Psoas muscle (tissue), 7 donors: ENCODE measurements at regions not wholly inside any gene's neighbourhood (a gene's known extent, or its start where the extent isn't known, plus 50 kb on each side); places are given as distances from the start of the nearest gene placed in this dataset.

Experiments used
- ATAC-seq, 4 donors: fragments of 200-7000 bp; cut with Tn5 transposase; one replicate each; pipeline ENCODE4 v1.9.1; 2020; ENCODE audit warnings: moderate library complexity in 3 of 4, mild to moderate bottlenecking in 2 of 4
- DNase-seq, 2 donors: peaks; one replicate each; pipeline ENCODE4 v3.0.0-alpha.2; 2020
- H3K27ac ChIP-seq: fragments of 200-600 bp; one replicate; pipeline ENCODE4 v1.8.0; 2022
- H3K27me3 ChIP-seq, 3 donors: fragments of 200-600 bp in 1 of 3; one replicate each; pipeline versions ENCODE4 v1.6.1 to v1.8.0; 2013 to 2022; ENCODE audit warnings: low read length in 2 of 3, mild to moderate bottlenecking in 2 of 3, moderate library complexity in 1 of 3; ENCODE audit not compliant: insufficient read depth in 3 of 3
- H3K36me3 ChIP-seq, 2 donors: fragments of 200-600 bp in 1 of 2; one replicate each; pipeline versions ENCODE4 v1.6.1 to v1.8.0; 2013 to 2022; ENCODE audit warnings: low read depth in 1 of 2, mild to moderate bottlenecking in 1 of 2, moderate library complexity in 1 of 2; ENCODE audit not compliant: insufficient read depth in 1 of 2
- H3K4me1 ChIP-seq: fragments of 200-600 bp; one replicate; pipeline ENCODE4 v1.8.0; 2022
- H3K4me3 ChIP-seq: fragments of 200-600 bp; one replicate; pipeline ENCODE4 v1.8.0; 2022; ENCODE audit warnings: mild to moderate bottlenecking
- H3K9me3 ChIP-seq: fragments of 200-600 bp; one replicate; pipeline ENCODE4 v1.8.0; 2022
- WGBS, 3 donors: extraction: QIAGEN DNeasy Blood & Tissue Kit; methylation state at CpG; one replicate each; pipeline versions ENCODE4 v1.1.6 to v1.1.7; 2013; 5-methylcytosine and 5-hydroxymethylcytosine counted together
- intact Hi-C, 2 donors: fragments of 100-400 bp; cut with DNase I; formaldehyde crosslinking; loops; one replicate each; pipeline versions ENCODE4 v1.11.0 to v1.14.2; 2022
- TF ChIP-seq, protein P1 (sequence below): fragments of 200-600 bp; IDR thresholded peaks from one replicate; pipeline ENCODE4 v1.8.0; 2022; ENCODE audit warnings: antibody characterized with exemption
- donor health status: healthy with polysubstance abuse.
- donor health status: DM: no; HTN: no; CAD: no; lungs with moderate emphysema.
- donor health status: Bipolar disorder and iron deficiency.
- donor health status: healthy.
- donor health status: DM: yes; HTN: yes; CAD: no.
- donor health status: DM: no; HTN: no; CAD: no.
- donor health status: DM: yes; HTN: yes; CAD: no.

DNA sequence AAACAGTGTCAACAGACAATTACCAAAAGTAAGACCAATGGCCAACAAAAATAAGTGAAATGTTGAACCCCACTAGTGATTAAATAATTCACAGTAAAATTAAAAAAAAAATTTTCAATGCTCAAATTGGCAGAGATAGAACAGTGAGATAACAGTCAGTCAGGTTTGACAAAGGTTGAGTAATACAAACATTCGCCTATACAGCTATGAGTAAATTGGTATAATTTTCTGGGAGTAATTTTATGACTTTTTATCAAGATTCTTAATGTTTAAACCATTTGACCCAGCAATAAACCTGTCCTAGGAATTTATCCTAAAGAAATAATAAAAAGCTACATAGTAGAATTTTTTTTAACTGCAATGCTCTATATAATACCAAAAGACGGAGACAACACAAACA lies 64.9 kb upstream of the SHH start:
- no peak overlapping the region for H3K27ac ChIP-seq
- no peaks in the 10 kb centered on the region for H3K4me1 ChIP-seq
- no peak overlapping the region for H3K4me3 ChIP-seq
- intact Hi-C loops, result no loop called here
- ATAC-seq (no peak), DNase-seq (no peak)
- H3K9me3 ChIP-seq, result no peaks in the 10 kb centered on the region
- no peaks in the 10 kb centered on the region for H3K36me3 ChIP-seq
- TF ChIP-seq, protein P1, sequence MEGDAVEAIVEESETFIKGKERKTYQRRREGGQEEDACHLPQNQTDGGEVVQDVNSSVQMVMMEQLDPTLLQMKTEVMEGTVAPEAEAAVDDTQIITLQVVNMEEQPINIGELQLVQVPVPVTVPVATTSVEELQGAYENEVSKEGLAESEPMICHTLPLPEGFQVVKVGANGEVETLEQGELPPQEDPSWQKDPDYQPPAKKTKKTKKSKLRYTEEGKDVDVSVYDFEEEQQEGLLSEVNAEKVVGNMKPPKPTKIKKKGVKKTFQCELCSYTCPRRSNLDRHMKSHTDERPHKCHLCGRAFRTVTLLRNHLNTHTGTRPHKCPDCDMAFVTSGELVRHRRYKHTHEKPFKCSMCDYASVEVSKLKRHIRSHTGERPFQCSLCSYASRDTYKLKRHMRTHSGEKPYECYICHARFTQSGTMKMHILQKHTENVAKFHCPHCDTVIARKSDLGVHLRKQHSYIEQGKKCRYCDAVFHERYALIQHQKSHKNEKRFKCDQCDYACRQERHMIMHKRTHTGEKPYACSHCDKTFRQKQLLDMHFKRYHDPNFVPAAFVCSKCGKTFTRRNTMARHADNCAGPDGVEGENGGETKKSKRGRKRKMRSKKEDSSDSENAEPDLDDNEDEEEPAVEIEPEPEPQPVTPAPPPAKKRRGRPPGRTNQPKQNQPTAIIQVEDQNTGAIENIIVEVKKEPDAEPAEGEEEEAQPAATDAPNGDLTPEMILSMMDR, result no peak
- no peaks in the 10 kb centered on the region for H3K27me3 ChIP-seq
- 79 to 83% (median 79%) methylated on average over 2 of the region's 2 CpGs for WGBS, 3 donors

DNA sequence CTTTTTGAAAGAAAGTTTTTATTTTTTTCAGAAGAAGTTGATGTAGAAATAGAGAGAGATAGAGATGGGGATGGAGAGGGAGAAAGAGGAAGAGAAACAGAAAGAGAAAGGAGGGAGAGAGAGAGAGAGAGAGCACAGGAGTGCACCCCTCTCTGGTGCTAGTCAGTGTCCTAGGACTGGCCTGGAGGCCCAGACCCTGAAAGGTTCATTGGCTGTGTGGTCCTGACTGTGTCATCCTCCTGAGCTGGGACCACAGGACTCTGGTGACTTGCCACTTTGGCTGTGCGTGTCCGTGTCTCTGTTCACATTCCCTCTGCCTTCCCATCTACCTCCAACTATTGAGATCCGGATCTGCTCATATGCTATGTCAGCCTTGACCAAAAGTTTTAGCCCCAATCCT lies 62.1 kb upstream of the SHH start:
- peaks cover 0 to 4% (median 0%) of the 10 kb centered on the region in 3 donors for H3K27me3 ChIP-seq
- TF ChIP-seq, protein P1, result no peak
- no peaks in the 10 kb centered on the region for H3K4me1 ChIP-seq
- 91 to 96% (median 94%) methylated on average over 3 of the region's 3 CpGs for WGBS, 3 donors
- H3K9me3 ChIP-seq, result no peaks in the 10 kb centered on the region
- H3K4me3 ChIP-seq, result no peak overlapping the region
- no peak overlapping the region for H3K27ac ChIP-seq
- ATAC-seq (no peak), DNase-seq (no peak)
- no peaks in the 10 kb centered on the region for H3K36me3 ChIP-seq
- intact Hi-C loops, result no loop called here

DNA sequence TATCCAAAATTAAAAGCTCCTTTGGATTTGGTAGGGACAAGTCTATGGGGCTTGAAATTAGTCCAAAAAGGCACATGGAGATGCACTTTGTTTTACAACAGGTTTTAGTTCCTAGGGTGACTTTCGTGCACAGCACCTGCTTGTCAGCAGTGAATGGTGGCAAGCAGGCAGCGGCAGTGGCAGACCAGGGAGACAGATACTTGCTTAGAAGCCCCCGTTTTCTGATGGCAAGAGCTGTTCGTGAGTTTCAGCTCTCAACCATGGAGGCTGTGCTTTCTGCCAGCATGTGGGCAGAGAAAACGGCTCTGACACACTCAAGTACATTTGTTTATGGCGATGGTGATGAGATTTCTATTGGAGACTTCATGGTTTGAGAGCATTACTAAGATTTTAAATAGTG lies 61.7 kb upstream of the SHH start:
- WGBS, 3 donors, result 63 to 74% (median 72%) methylated on average over 6 of the region's 6 CpGs
- TF ChIP-seq, protein P1, result no peak

DNA sequence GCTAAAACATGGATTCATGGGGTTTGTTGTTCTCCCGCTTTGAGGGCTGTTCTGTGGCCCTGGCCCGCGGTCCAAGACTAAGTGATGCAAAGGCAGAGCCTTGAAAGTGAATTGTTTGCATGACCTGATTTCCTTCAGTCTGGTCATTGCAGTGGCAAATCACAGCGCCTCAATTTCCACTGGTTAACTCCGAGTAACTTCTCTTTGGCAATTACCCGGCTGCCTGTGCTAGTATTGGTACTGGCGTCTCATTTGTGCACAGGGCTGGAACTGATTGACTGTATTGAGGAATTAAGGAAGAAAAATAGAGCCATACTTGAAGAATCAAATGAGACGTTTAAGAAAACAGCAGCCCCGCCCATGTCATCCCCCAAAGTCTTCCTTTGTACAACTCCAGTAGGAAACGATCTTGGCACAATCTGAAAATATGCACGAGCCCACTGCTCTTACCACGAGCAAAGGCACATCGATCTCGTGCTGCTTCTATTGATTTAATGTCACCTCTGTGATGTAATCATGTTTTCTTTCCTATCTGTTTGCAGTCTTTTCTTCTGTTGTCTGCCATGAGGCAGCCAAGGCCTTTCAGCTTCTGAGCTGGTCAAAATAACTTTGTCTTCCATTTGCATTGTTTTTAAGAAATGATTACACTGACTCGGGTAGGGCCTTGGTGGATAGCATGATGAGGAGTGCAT lies 60.6 kb upstream of the SHH start:
- 75 to 80% (median 76%) methylated on average over 15 of the region's 15 CpGs for WGBS, 3 donors
- TF ChIP-seq, protein P1, result no peak
- intact Hi-C loops, result no loop called here
- DNase-seq (peak in 1 of 2 donors; percentile 14), ATAC-seq (no peak)
- H3K9me3 ChIP-seq, result no peaks in the 10 kb centered on the region
- no peak overlapping the region for H3K27ac ChIP-seq
- H3K4me1 ChIP-seq, result no peaks in the 10 kb centered on the region
- no peaks in the 10 kb centered on the region for H3K36me3 ChIP-seq
- H3K4me3 ChIP-seq, result no peak overlapping the region
- peaks cover 0 to 4% (median 0%) of the 10 kb centered on the region in 3 donors for H3K27me3 ChIP-seq

More for the DNA sequence above, 61.7 kb upstream of the SHH start:
- DNase-seq (peak in 1 of 2 donors; percentile 13), ATAC-seq (no peak)
- intact Hi-C loops, result no loop called here
- Histone ChIP-seq H3K27me3 (peaks cover 0 to 4% (median 0%) of the 10 kb centered on the region in 3 donors), H3K9me3 (no peaks in the 10 kb centered on the region), H3K36me3 (no peaks in the 10 kb centered on the region), H3K4me3 (no peak overlapping the region), H3K27ac (no peak overlapping the region), H3K4me1 (no peaks in the 10 kb centered on the region)

DNA sequence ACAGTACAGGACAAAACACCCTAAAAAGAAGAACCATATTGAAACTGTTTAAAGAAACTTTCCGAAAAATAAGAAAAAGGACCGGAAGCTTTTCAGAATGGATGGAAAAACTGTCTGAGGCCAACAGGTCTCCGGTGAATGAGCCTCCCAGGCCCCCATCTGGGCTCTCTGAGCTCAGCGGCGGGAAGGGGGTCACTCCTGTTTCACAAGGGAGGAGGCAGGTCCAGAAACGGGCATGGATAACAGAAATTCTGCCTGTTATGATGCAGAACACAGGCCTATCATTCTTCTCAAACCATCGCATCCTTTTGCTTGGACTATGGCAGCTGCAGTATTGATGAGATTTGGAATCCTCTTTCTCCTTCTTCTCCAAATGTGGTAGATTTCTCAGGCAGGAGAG lies 58.9 kb upstream of the SHH start:
- intact Hi-C loops, result no loop called here
- WGBS, 3 donors, result 83 to 91% (median 88%) methylated on average over 7 of the region's 7 CpGs
- no peaks in the 10 kb centered on the region for H3K4me1 ChIP-seq
- H3K4me3 ChIP-seq, result no peak overlapping the region
- H3K9me3 ChIP-seq, result no peaks in the 10 kb centered on the region
- no peaks in the 10 kb centered on the region for H3K36me3 ChIP-seq
- peaks cover 0 to 4% (median 0%) of the 10 kb centered on the region in 3 donors for H3K27me3 ChIP-seq
- DNase-seq (no peak), ATAC-seq (no peak)
- no peak overlapping the region for H3K27ac ChIP-seq
- TF ChIP-seq, protein P1, result no peak
